ENCODE measurements at regions not wholly inside any gene's neighbourhood (a gene's known extent, or its start where the extent isn't known, plus 50 kb on each side); places are given as distances from the start of the nearest gene placed in this dataset.

DNA sequence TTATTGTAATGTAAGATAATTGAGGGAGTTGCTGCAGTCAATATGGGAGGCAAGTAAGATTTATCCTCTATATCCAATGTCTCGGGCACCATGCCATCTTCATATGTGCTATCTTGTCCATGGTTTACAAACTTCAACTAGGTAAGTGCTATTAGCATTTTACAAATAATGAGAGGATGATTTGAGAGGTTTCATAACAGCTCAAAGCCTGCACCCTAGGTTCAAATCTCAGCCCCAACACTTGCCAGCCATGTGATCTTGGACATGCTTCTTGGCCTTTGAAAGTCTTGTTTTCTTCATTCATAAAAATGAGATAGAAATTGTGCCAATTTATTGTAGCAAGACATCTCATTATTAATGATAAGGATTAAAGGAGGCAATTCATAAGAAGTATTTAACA lies 108.8 kb downstream of the RND3 start:
- TF ChIP-seq POLR2A (IDR thresholded peaks at IDR 0.05) = no peak
- TF ChIP-seq, protein P1, sequence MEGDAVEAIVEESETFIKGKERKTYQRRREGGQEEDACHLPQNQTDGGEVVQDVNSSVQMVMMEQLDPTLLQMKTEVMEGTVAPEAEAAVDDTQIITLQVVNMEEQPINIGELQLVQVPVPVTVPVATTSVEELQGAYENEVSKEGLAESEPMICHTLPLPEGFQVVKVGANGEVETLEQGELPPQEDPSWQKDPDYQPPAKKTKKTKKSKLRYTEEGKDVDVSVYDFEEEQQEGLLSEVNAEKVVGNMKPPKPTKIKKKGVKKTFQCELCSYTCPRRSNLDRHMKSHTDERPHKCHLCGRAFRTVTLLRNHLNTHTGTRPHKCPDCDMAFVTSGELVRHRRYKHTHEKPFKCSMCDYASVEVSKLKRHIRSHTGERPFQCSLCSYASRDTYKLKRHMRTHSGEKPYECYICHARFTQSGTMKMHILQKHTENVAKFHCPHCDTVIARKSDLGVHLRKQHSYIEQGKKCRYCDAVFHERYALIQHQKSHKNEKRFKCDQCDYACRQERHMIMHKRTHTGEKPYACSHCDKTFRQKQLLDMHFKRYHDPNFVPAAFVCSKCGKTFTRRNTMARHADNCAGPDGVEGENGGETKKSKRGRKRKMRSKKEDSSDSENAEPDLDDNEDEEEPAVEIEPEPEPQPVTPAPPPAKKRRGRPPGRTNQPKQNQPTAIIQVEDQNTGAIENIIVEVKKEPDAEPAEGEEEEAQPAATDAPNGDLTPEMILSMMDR (IDR thresholded peaks at IDR 0.05 in 8 of 11, conservative IDR thresholded peaks at IDR 0.05 in 3 of 11) = no peak
- TF ChIP-seq POLR2AphosphoS5 (IDR thresholded peaks at IDR 0.05) = no peak
- DNase-seq = no peak
- Histone ChIP-seq H3K4me1 (no peaks in the 10 kb centered on the region), H3K36me3 (no peaks in the 10 kb centered on the region), H3K9me3 (peaks cover 0 to 11% (median 5%) of the 10 kb centered on the region in 8 donors), H3K4me3 (no peak overlapping the region), H3K27me3 (replicated peaks in 1 of 7) (no peaks in the 10 kb centered on the region), H3K27ac (no peak overlapping the region)
- intact Hi-C loops (cut with DNase I; ENCODE audit: low total_unique reads) = no loop called here
- WGBS, 5 donors = 80 to 100% (median 97%) methylated on average over 1 of the region's 1 CpG

DNA sequence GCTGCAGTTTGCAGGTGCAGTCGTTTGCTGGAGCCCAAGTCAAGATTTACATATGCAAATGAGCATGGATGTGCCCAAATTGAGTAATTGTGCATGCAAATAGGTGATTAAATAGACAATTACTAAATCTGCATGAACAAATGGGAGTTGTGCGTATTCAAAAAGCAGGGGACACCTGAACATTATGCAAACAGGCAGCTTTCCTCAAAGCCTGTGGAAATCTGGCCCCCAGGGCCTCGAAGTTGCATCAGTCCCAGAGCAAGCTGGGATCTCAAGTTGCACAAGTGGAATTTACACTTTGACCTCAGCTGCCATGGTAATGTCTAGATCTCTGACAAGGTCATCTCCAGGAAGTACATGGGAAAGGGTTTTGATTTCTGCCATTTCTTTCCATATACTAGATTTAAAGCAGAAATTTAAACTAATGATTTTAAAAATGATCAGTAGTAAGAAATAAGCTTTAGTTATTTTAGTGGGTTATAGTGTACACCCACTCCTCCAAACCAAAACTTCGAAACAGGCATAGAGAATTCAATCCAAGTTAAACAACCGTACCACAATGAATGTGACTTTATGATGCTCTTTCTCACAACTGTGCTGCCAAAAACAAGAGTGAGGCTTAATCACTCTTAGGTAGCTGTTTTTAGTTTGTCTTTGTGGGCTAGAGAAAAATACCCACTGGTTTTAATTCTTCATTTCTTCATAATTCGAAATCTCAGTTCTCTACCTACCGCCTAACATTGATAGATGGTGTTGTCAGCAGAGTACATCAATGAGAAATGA lies 110.7 kb downstream of the RND3 start:
- WGBS, 5 donors = 73 to 79% (median 77%) methylated on average over 7 of the region's 7 CpGs
- Histone ChIP-seq H3K4me1 (no peaks in the 10 kb centered on the region), H3K9me3 (peaks cover 0 to 10% (median 0%) of the 10 kb centered on the region in 8 donors), H3K27me3 (replicated peaks in 1 of 7) (no peaks in the 10 kb centered on the region), H3K27ac (no peak overlapping the region), H3K4me3 (no peak overlapping the region), H3K36me3 (no peaks in the 10 kb centered on the region)
- no peak for DNase-seq
- intact Hi-C loops (cut with DNase I; ENCODE audit: low total_unique reads) = no loop called here
- TF ChIP-seq POLR2A (IDR thresholded peaks at IDR 0.05) (no peak), POLR2AphosphoS5 (IDR thresholded peaks at IDR 0.05) (no peak)
- TF ChIP-seq, protein P1 (IDR thresholded peaks at IDR 0.05 in 8 of 11, conservative IDR thresholded peaks at IDR 0.05 in 3 of 11) = no peak

DNA sequence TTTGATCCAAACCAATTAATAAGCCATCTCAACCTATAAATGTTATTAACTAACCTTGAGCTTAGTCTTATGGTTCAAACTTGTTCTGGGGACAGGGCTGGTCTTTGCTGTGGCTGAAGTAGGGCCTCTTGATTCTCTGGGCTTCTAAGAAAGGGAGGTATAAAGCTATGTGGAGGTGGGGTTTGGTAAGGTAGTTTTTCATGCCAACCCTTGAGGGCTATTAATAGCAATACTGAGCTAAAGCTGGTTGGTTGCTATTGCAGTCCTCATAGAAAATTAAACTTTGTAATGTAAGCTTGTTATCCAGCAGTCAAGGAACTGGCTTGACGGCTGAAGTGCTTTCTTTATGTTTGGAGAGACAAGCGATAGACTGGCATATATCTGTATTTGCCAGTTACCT lies 112.1 kb downstream of the RND3 start:
- Histone ChIP-seq H3K36me3 (no peaks in the 10 kb centered on the region), H3K4me3 (no peak overlapping the region), H3K27me3 (replicated peaks in 1 of 7) (no peaks in the 10 kb centered on the region), H3K27ac (no peak overlapping the region), H3K4me1 (no peaks in the 10 kb centered on the region), H3K9me3 (peaks cover 0 to 10% (median 0%) of the 10 kb centered on the region in 8 donors)
- TF ChIP-seq POLR2A (IDR thresholded peaks at IDR 0.05) (no peak), POLR2AphosphoS5 (IDR thresholded peaks at IDR 0.05) (no peak)
- TF ChIP-seq, protein P1 (IDR thresholded peaks at IDR 0.05 in 8 of 11, conservative IDR thresholded peaks at IDR 0.05 in 3 of 11) = no peak
- 41 to 100% (median 70%) methylated on average over 2 of the region's 2 CpGs for WGBS, 5 donors
- DNase-seq = no peak
- intact Hi-C loops (cut with DNase I; ENCODE audit: low total_unique reads) = no loop called here

DNA sequence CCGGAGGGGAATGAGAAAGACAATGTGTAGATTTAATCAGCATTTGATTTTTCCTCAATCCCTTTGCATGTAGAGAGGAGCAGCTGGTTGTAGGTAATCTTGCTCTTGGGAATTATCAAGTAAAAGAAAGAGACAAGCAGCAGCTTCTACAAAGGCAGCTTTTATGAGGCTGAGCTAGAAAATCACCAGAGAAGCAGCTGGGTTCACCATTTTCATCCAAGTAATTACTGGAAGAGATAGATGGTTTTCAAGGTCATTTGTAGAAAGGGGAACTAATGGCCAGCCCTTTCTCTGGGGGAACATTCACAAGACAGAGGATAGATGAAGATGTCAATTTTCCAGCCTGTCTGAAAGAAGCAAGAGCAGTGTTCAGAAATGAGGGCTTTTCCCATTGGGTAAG lies 113.0 kb downstream of the RND3 start:
- WGBS, 5 donors = 67 to 97% (median 82%) methylated on average over 1 of the region's 1 CpG
- H3K9me3 ChIP-seq = peaks cover 0 to 10% (median 0%) of the 10 kb centered on the region in 8 donors
- no peak overlapping the region for H3K4me3 ChIP-seq
- no peaks in the 10 kb centered on the region for H3K36me3 ChIP-seq
- no peak overlapping the region for H3K27ac ChIP-seq
- intact Hi-C loops (cut with DNase I; ENCODE audit: low total_unique reads) = no loop called here
- no peaks in the 10 kb centered on the region for H3K4me1 ChIP-seq
- no peak for DNase-seq
- TF ChIP-seq POLR2A (IDR thresholded peaks at IDR 0.05) (no peak), POLR2AphosphoS5 (IDR thresholded peaks at IDR 0.05) (no peak)
- TF ChIP-seq, protein P1 (IDR thresholded peaks at IDR 0.05 in 8 of 11, conservative IDR thresholded peaks at IDR 0.05 in 3 of 11) = no peak
- H3K27me3 ChIP-seq (replicated peaks in 1 of 7) = no peaks in the 10 kb centered on the region

All from spleen (tissue), 11 donors.